H1 (cell line): ENCODE measurements at regions not wholly inside any gene's neighbourhood (a gene's known extent, or its start where the extent isn't known, plus 50 kb on each side); places are given as distances from the start of the nearest gene placed in this dataset.
"Not testable (repeated sequence)": the region's sequence is repeated elsewhere in the genome, so short reads cannot be mapped to it uniquely, and the experiment has no call there.

ENCODE experiments used
- CHD1 ChIP-seq: IDR thresholded peaks from 2 replicates; pipeline ENCODE4 v1.6.1; 2012; ENCODE audit warnings: low read depth, low read length, improper control_type of control experiment
- CREB1 ChIP-seq: IDR thresholded peaks from 2 replicates; pipeline ENCODE4 v1.6.1; 2012; ENCODE audit warnings: inconsistent platforms
- EZH2 ChIP-seq: fragments of 200-600 bp; sonication (generic); IDR thresholded peaks from 2 replicates; pipeline ENCODE4 v1.7.1; 2012; ENCODE audit warnings: low read depth, mild to moderate bottlenecking, moderate library complexity, low read length, inconsistent platforms; ENCODE audit not compliant: severe bottlenecking
- GTF2F1 ChIP-seq: IDR thresholded peaks from 2 replicates; pipeline ENCODE4 v1.6.1; 2012; ENCODE audit warnings: low read depth, low read length, improper control_type of control experiment, borderline replicate concordance
- KDM5A ChIP-seq: fragments of 200-600 bp; IDR thresholded peaks from 2 replicates; pipeline ENCODE4 v1.7.1; 2012; ENCODE audit warnings: mild to moderate bottlenecking, low read length, inconsistent platforms, mixed read lengths
- POLR2A ChIP-seq, 2 experiments: IDR thresholded peaks; 1 replicate in 1 of 2; 2 replicates in 1 of 2; pipeline ENCODE4 v1.6.1; 2011; ENCODE audit warnings: low read depth in 2 of 2, low read length in 2 of 2, mild to moderate bottlenecking in 2 of 2; ENCODE audit errors: control extremely low read depth in 1 of 2
- RAD21 ChIP-seq, 2 experiments: IDR thresholded peaks in 1 of 2; conservative IDR thresholded peaks in 1 of 2; 2 replicates each; pipeline ENCODE4 v1.6.1; 2011; ENCODE audit warnings: low read depth in 2 of 2, low read length in 2 of 2, improper control_type of control experiment in 1 of 2, inconsistent platforms in 1 of 2, mild to moderate bottlenecking in 1 of 2, moderate library complexity in 1 of 2
- RXRA ChIP-seq: IDR thresholded peaks from 2 replicates; pipeline ENCODE4 v1.6.1; 2011; ENCODE audit warnings: low read depth, mild to moderate bottlenecking, low read length, moderate library complexity; ENCODE audit not compliant: insufficient read depth
- SP1 ChIP-seq: IDR thresholded peaks from 2 replicates; pipeline ENCODE4 v1.6.1; 2011; ENCODE audit warnings: low read depth, low read length
- TF ChIP-seq, protein P1 (sequence below), 3 experiments: IDR thresholded peaks; 1 replicate in 2 of 3; 2 replicates in 1 of 3; pipeline versions ENCODE4 v1.5.1 to v1.6.1; 2011; ENCODE audit warnings: low read length in 3 of 3, mild to moderate bottlenecking in 3 of 3, inconsistent platforms in 2 of 3, low read depth in 1 of 3, moderate library complexity in 1 of 3; ENCODE audit not compliant: insufficient read depth in 1 of 3; ENCODE audit errors: control extremely low read depth in 1 of 3

DNA sequence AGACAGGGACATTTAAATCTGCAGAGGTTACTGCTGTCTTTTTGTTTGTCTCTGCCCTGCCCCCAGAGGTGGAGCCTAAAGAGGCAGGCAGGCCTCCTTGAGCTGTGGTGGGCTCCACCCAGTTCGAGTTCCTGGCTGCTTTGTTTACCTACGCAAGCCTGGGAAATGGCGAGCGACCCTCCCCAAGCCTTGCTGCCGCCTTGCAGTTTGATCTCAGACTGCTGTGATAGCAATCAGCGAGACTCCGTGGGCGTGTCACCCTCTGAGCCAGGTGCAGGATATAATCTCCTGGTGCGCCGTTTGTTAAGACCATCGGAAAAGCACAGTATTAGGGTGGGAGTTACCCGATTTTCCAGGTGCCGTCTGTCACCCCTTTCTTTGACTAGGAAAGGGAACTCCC is 93.3 kb downstream of the ANKRD30BL start:
- TF ChIP-seq, protein P1, sequence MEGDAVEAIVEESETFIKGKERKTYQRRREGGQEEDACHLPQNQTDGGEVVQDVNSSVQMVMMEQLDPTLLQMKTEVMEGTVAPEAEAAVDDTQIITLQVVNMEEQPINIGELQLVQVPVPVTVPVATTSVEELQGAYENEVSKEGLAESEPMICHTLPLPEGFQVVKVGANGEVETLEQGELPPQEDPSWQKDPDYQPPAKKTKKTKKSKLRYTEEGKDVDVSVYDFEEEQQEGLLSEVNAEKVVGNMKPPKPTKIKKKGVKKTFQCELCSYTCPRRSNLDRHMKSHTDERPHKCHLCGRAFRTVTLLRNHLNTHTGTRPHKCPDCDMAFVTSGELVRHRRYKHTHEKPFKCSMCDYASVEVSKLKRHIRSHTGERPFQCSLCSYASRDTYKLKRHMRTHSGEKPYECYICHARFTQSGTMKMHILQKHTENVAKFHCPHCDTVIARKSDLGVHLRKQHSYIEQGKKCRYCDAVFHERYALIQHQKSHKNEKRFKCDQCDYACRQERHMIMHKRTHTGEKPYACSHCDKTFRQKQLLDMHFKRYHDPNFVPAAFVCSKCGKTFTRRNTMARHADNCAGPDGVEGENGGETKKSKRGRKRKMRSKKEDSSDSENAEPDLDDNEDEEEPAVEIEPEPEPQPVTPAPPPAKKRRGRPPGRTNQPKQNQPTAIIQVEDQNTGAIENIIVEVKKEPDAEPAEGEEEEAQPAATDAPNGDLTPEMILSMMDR (IDR thresholded peaks at IDR 0.05; ENCODE audit: control extremely low read depth in 1 of 3, insufficient read depth in 1 of 3, low read depth in 1 of 3, low read length in 3 of 3), result not testable (repeated sequence)
- not testable (repeated sequence) for TF ChIP-seq CHD1; EZH2; KDM5A; SP1; POLR2A (IDR thresholded peaks at IDR 0.05; ENCODE audit: control extremely low read depth in 1 of 2, low read depth in 2 of 2, low read length in 2 of 2); RXRA; RAD21 (IDR thresholded peaks at IDR 0.05 in 1 of 2, conservative IDR thresholded peaks at IDR 0.05 in 1 of 2; ENCODE audit: low read depth in 2 of 2, low read length in 2 of 2); GTF2F1; CREB1
